HEK293 (cell line): ENCODE measurements at regions not wholly inside any gene's neighbourhood (a gene's known extent, or its start where the extent isn't known, plus 50 kb on each side); places are given as distances from the start of the nearest gene placed in this dataset.

ENCODE experiments used
- CTCF ChIA-PET: fragments of 350-600 bp; formaldehyde crosslinking; extraction: SDS; loops from one replicate; lab custom pipeline; 2021; ENCODE audit warnings: antibody characterized with exemption; lab: Yijun Ruan, JAX
- POLR2A ChIA-PET: fragments of 300-600 bp; formaldehyde crosslinking; extraction: SDS; loops from one replicate; lab custom pipeline; 2020; ENCODE audit warnings: antibody characterized with exemption, inconsistent platforms; lab: Yijun Ruan, JAX
- H3K27ac ChIP-seq: fragments of 200-500 bp; sonication (Bioruptor generic); 2 replicates; pipeline ENCODE4 v1.5.1; 2014; ENCODE audit warnings: low read depth, low read length, control low read depth, inconsistent platforms; ENCODE audit errors: extremely low read depth
- H3K36me3 ChIP-seq, 2 experiments: fragments of 200-500 bp in 1 of 2; sonication (Bioruptor generic) in 1 of 2; 1 replicate in 1 of 2; 2 replicates in 1 of 2; pipeline ENCODE4 v1.5.1; 2014 to 2017; ENCODE audit warnings: inconsistent platforms in 2 of 2, low read length in 2 of 2; ENCODE audit not compliant: control insufficient read depth in 2 of 2, insufficient read depth in 1 of 2
- H3K4me1 ChIP-seq: fragments of 200-500 bp; sonication (Bioruptor generic); 2 replicates; pipeline ENCODE4 v1.5.1; 2014; ENCODE audit warnings: mild to moderate bottlenecking, low read length, inconsistent platforms; ENCODE audit not compliant: control insufficient read depth, insufficient read depth
- H3K4me3 ChIP-seq: 2 replicates; pipeline ENCODE4 v1.5.1; 2011; ENCODE audit warnings: low read depth, mild to moderate bottlenecking, control low read depth, low read length, moderate library complexity
- H3K9me3 ChIP-seq: fragments of 200-500 bp; sonication (Bioruptor generic); 2 replicates; pipeline ENCODE4 v1.5.1; 2014; ENCODE audit warnings: low read depth, low read length, inconsistent platforms; ENCODE audit not compliant: control insufficient read depth, insufficient read depth
- HOXA7 ChIP-seq: sonication (generic); formaldehyde crosslinking; IDR thresholded peaks from 2 replicates; pipeline ENCODE4 v1.8.1; 2022; ENCODE audit warnings: missing genetic modification reagents, borderline replicate concordance
- PRDM2 ChIP-seq: fragments of 450-650 bp; formaldehyde crosslinking; IDR thresholded peaks from 2 replicates; pipeline ENCODE4 v1.5.1; 2016; ENCODE audit warnings: missing biosample characterization, missing genetic modification characterization, borderline replicate concordance
- TRIM28 ChIP-seq: IDR thresholded peaks from 2 replicates; pipeline ENCODE4 v1.6.1; 2011; ENCODE audit warnings: low read length, control low read depth, borderline replicate concordance
- ZBTB49 ChIP-seq: fragments of 450-650 bp; formaldehyde crosslinking; IDR thresholded peaks from 2 replicates; pipeline ENCODE4 v1.5.1; 2016; ENCODE audit warnings: missing biosample characterization, missing genetic modification characterization, low read depth
- ZNF10 ChIP-seq: fragments of 450-650 bp; formaldehyde crosslinking; IDR thresholded peaks from 2 replicates; pipeline ENCODE4 v1.5.1; 2017; ENCODE audit warnings: missing biosample characterization, missing genetic modification characterization
- ZNF121 ChIP-seq: fragments of 450-650 bp; formaldehyde crosslinking; IDR thresholded peaks from 2 replicates; pipeline ENCODE4 v1.5.1; 2016; ENCODE audit warnings: missing biosample characterization, missing genetic modification characterization
- ZNF169 ChIP-seq: fragments of 450-650 bp; formaldehyde crosslinking; IDR thresholded peaks from 2 replicates; pipeline ENCODE4 v1.5.1; 2016; ENCODE audit warnings: missing biosample characterization, missing genetic modification characterization
- ZNF19 ChIP-seq: fragments of 450-650 bp; formaldehyde crosslinking; IDR thresholded peaks from 2 replicates; pipeline ENCODE4; 2016; ENCODE audit warnings: missing biosample characterization, missing genetic modification characterization, low read depth
- ZNF211 ChIP-seq: fragments of 450-650 bp; formaldehyde crosslinking; IDR thresholded peaks from 2 replicates; pipeline ENCODE4 v1.5.1; 2016; ENCODE audit warnings: low read depth, missing biosample characterization, missing genetic modification characterization
- ZNF239 ChIP-seq: fragments of 450-650 bp; formaldehyde crosslinking; IDR thresholded peaks from 2 replicates; pipeline ENCODE4 v1.5.1; 2016; ENCODE audit warnings: missing biosample characterization, missing genetic modification characterization
- ZNF248 ChIP-seq: fragments of 450-650 bp; formaldehyde crosslinking; IDR thresholded peaks from 2 replicates; pipeline ENCODE4 v1.5.1; 2017; ENCODE audit warnings: missing biosample characterization, missing genetic modification characterization
- ZNF280C ChIP-seq: fragments of 450-650 bp; formaldehyde crosslinking; IDR thresholded peaks from 2 replicates; pipeline ENCODE4 v1.5.1; 2016; ENCODE audit warnings: missing biosample characterization, missing genetic modification characterization
- ZNF280D ChIP-seq: fragments of 450-650 bp; formaldehyde crosslinking; IDR thresholded peaks from 2 replicates; pipeline ENCODE4 v1.5.1; 2016; ENCODE audit warnings: missing biosample characterization, missing genetic modification characterization
- ZNF354C ChIP-seq: fragments of 450-650 bp; formaldehyde crosslinking; IDR thresholded peaks from 2 replicates; pipeline ENCODE4 v1.5.1; 2016; ENCODE audit warnings: missing biosample characterization, missing genetic modification characterization, low read depth, borderline replicate concordance
- ZNF777 ChIP-seq: fragments of 450-650 bp; formaldehyde crosslinking; IDR thresholded peaks from 2 replicates; pipeline ENCODE4 v1.5.1; 2017; ENCODE audit warnings: missing biosample characterization, missing genetic modification characterization, borderline replicate concordance
- TF ChIP-seq, protein P1 (sequence below): fragments of 450-650 bp; IDR thresholded peaks from 2 replicates; pipeline ENCODE4 v1.5.1; 2018; ENCODE audit warnings: missing biosample characterization, missing genetic modification characterization

DNA sequence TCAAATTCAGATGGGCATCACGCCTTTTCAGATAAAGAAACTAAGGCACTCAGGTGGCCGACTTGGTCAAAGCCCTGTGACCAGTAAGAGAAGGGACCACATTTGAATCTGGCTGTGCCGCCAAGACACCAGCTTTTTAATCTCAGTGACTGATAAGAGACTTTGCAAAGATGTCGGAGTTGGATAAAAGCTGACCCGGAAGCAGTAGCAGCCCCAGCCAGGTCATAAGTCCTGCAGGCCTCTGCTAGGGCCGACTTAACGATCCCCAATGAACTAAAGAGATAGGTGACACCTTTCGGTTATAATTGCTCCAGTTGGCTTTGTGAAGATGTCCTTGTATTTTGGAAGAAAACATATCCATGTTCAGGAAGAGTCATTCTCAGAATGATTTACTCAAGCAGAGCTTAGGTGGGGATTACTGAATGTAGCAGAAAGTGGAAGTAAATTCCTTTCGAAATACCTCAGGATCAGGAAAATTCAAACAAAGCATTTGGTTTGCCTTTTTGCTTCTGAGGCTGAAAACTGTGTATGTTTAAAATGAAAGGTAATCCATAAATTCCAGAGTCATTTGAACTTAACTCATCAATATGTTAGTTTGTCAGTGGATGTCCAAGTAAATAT, 164.2 kb upstream of the PITRM1 start:
- CTCF ChIA-PET, result interaction anchor here (0.5 kb wide), 1 partner anchor 13 kb away, joined by 5 read pairs; no protein-coding TSS in a partner anchor
- no peaks in the 10 kb centered on the region for H3K36me3 ChIP-seq
- POLR2A ChIA-PET, result no interaction called here
- H3K4me3 ChIP-seq, result no peak overlapping the region
- no peak for TF ChIP-seq TRIM28
- no peak for TF ChIP-seq ZNF777
- no peak for TF ChIP-seq ZNF211 (tag by site-specific recombination)
- no peak for TF ChIP-seq ZNF169 (tag by site-specific recombination)
- TF ChIP-seq ZNF354C (tag by site-specific recombination), result no peak
- no peak for TF ChIP-seq ZNF239 (tag by site-specific recombination)
- TF ChIP-seq ZNF280C (tag by site-specific recombination), result no peak
- TF ChIP-seq, protein P1, sequence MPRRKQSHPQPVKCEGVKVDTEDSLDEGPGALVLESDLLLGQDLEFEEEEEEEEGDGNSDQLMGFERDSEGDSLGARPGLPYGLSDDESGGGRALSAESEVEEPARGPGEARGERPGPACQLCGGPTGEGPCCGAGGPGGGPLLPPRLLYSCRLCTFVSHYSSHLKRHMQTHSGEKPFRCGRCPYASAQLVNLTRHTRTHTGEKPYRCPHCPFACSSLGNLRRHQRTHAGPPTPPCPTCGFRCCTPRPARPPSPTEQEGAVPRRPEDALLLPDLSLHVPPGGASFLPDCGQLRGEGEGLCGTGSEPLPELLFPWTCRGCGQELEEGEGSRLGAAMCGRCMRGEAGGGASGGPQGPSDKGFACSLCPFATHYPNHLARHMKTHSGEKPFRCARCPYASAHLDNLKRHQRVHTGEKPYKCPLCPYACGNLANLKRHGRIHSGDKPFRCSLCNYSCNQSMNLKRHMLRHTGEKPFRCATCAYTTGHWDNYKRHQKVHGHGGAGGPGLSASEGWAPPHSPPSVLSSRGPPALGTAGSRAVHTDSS (tag by site-specific recombination), result no peak
- TF ChIP-seq ZBTB49 (tag by site-specific recombination), result no peak
- no peak for TF ChIP-seq ZNF121 (tag by site-specific recombination)
- no peak for TF ChIP-seq ZNF248
- no peak for TF ChIP-seq ZNF10 (tag by site-specific recombination)
- TF ChIP-seq ZNF280D (tag by site-specific recombination), result no peak
- no peak for TF ChIP-seq PRDM2 (tag by site-specific recombination)
- TF ChIP-seq ZNF19 (tag by site-specific recombination), result no peak
- TF ChIP-seq HOXA7 (CRISPR knock-in tag), result no peak
- H3K9me3 ChIP-seq, result no peaks in the 10 kb centered on the region
- no peak overlapping the region for H3K27ac ChIP-seq
- no peaks in the 10 kb centered on the region for H3K4me1 ChIP-seq
